GM12878 (cell line): ENCODE measurements at regions not wholly inside any gene's neighbourhood (a gene's known extent, or its start where the extent isn't known, plus 50 kb on each side); places are given as distances from the start of the nearest gene placed in this dataset.

Experiments
- BACH1 ChIP-seq: fragments of 450-650 bp; IDR thresholded peaks from 2 replicates; pipeline ENCODE4 v1.6.1; 2017; ENCODE audit warnings: mild to moderate bottlenecking, borderline replicate concordance
- CHD2 ChIP-seq: IDR thresholded peaks from 2 replicates; pipeline ENCODE4 v1.6.1; 2011; ENCODE audit warnings: low read depth, low read length, improper control_type of control experiment, borderline replicate concordance

- no peak for TF ChIP-seq BACH1
- TF ChIP-seq CHD2: no peak
These were observed 362.9 kb upstream of the TLE4 start for GRCh38 chr9:79208791-79209396.
